ENCODE measurements at regions not wholly inside any gene's neighbourhood (a gene's known extent, or its start where the extent isn't known, plus 50 kb on each side); places are given as distances from the start of the nearest gene placed in this dataset.

- Mint-ChIP-seq H3K4me1 (ENCODE audit: unreplicated experiment) (peaks cover 3% of the 10 kb centered on the region), H3K27ac (ENCODE audit: unreplicated experiment) (no peak overlapping the region), H3K36me3 (ENCODE audit: low read depth, unreplicated experiment) (no peaks in the 10 kb centered on the region), H3K27me3 (ENCODE audit: unreplicated experiment) (peaks cover 2% of the 10 kb centered on the region), H3K4me3 (ENCODE audit: unreplicated experiment) (no peak overlapping the region), H3K9me3 (ENCODE audit: unreplicated experiment) (no peaks in the 10 kb centered on the region)
- DNase-seq (ENCODE audit: low spot score) = no peak
- TF ChIP-seq CTCF (IDR thresholded peaks at IDR 0.05; ENCODE audit: unreplicated experiment) = no peak
Measured at GRCh38 chr3:197392961-197393360, 94.5 kb upstream of the DLG1 start.

DNA sequence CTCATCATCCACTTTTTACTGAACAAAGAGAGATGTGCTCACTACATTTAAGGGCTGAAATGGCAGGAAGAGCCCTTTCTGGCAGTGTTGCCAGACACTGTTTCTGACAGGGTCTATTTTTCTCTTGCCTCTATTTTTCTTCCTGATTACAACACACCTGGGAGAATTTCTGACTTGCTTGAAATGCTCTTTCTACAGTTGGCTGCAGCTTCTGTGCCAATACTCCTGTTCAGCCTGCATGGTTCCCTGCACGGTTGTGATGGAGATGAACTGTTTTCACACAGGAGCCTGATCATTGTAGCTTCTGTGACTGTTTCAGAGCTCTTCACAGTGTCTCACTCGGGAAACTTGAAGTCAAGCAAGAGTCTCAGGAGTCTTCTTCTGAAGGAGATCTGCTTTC is 83.0 kb upstream of the DLG1 start:
- DNase-seq (ENCODE audit: low spot score) = no peak
- TF ChIP-seq CTCF (IDR thresholded peaks at IDR 0.05; ENCODE audit: unreplicated experiment) = no peak

GRCh38 chr3:197380786-197381185 is 82.4 kb upstream of the DLG1 start:
- H3K9me3 Mint-ChIP-seq (ENCODE audit: unreplicated experiment) = no peaks in the 10 kb centered on the region
- TF ChIP-seq CTCF (IDR thresholded peaks at IDR 0.05; ENCODE audit: unreplicated experiment) = no peak
- peaks cover 10% of the 10 kb centered on the region for H3K27me3 Mint-ChIP-seq (ENCODE audit: unreplicated experiment)
- no peak overlapping the region for H3K27ac Mint-ChIP-seq (ENCODE audit: unreplicated experiment)
- H3K36me3 Mint-ChIP-seq (ENCODE audit: low read depth, unreplicated experiment) = peaks cover 3% of the 10 kb centered on the region
- H3K4me3 Mint-ChIP-seq (ENCODE audit: unreplicated experiment) = no peak overlapping the region
- H3K4me1 Mint-ChIP-seq (ENCODE audit: unreplicated experiment) = peaks cover 5% of the 10 kb centered on the region
- no peak for DNase-seq (ENCODE audit: low spot score)

More for the DNA sequence above, 83.0 kb upstream of the DLG1 start:
- Mint-ChIP-seq H3K27ac (ENCODE audit: unreplicated experiment) (no peak overlapping the region), H3K9me3 (ENCODE audit: unreplicated experiment) (no peaks in the 10 kb centered on the region), H3K27me3 (ENCODE audit: unreplicated experiment) (peaks cover 10% of the 10 kb centered on the region), H3K4me1 (ENCODE audit: unreplicated experiment) (peaks cover 5% of the 10 kb centered on the region), H3K36me3 (ENCODE audit: low read depth, unreplicated experiment) (peaks cover 3% of the 10 kb centered on the region), H3K4me3 (ENCODE audit: unreplicated experiment) (no peak overlapping the region)

- no peak for TF ChIP-seq CTCF (IDR thresholded peaks at IDR 0.05; ENCODE audit: unreplicated experiment)
- no peak for DNase-seq (ENCODE audit: low spot score)
- H3K4me1 Mint-ChIP-seq (ENCODE audit: unreplicated experiment) = peaks cover 5% of the 10 kb centered on the region
- no peaks in the 10 kb centered on the region for H3K9me3 Mint-ChIP-seq (ENCODE audit: unreplicated experiment)
- H3K27me3 Mint-ChIP-seq (ENCODE audit: unreplicated experiment) = peaks cover 10% of the 10 kb centered on the region
- H3K27ac Mint-ChIP-seq (ENCODE audit: unreplicated experiment) = no peak overlapping the region
- H3K36me3 Mint-ChIP-seq (ENCODE audit: low read depth, unreplicated experiment) = peaks cover 3% of the 10 kb centered on the region
- H3K4me3 Mint-ChIP-seq (ENCODE audit: unreplicated experiment) = no peak overlapping the region
Measured at GRCh38 chr3:197378985-197379718, 80.7 kb upstream of the DLG1 start.

GRCh38 chr3:197376735-197377555 is 78.5 kb upstream of the DLG1 start:
- H3K27me3 Mint-ChIP-seq (ENCODE audit: unreplicated experiment) = peaks cover 10% of the 10 kb centered on the region
- TF ChIP-seq CTCF (IDR thresholded peaks at IDR 0.05; ENCODE audit: unreplicated experiment) = no peak
- peaks cover 5% of the 10 kb centered on the region for H3K4me1 Mint-ChIP-seq (ENCODE audit: unreplicated experiment)
- H3K36me3 Mint-ChIP-seq (ENCODE audit: low read depth, unreplicated experiment) = peaks cover 3% of the 10 kb centered on the region
- no peak overlapping the region for H3K27ac Mint-ChIP-seq (ENCODE audit: unreplicated experiment)
- no peak overlapping the region for H3K4me3 Mint-ChIP-seq (ENCODE audit: unreplicated experiment)
- no peaks in the 10 kb centered on the region for H3K9me3 Mint-ChIP-seq (ENCODE audit: unreplicated experiment)
- DNase-seq (ENCODE audit: low spot score) = no peak
